Stimulated activated CD8-positive, alpha-beta memory T cell treated with anti-CD3 and anti-CD28 coated beads, Interleukin-2, amount 100 ng/mL, for 1 hour (primary cell): ENCODE measurements at regions not wholly inside any gene's neighbourhood (a gene's known extent, or its start where the extent isn't known, plus 50 kb on each side); places are given as distances from the start of the nearest gene placed in this dataset.

Experiments
- DNase-seq, 2 donors: peaks; one replicate each; pipeline ENCODE4 v3.0.0-alpha.2; 2020; ENCODE audit warnings: low read depth in 2 of 2

DNA sequence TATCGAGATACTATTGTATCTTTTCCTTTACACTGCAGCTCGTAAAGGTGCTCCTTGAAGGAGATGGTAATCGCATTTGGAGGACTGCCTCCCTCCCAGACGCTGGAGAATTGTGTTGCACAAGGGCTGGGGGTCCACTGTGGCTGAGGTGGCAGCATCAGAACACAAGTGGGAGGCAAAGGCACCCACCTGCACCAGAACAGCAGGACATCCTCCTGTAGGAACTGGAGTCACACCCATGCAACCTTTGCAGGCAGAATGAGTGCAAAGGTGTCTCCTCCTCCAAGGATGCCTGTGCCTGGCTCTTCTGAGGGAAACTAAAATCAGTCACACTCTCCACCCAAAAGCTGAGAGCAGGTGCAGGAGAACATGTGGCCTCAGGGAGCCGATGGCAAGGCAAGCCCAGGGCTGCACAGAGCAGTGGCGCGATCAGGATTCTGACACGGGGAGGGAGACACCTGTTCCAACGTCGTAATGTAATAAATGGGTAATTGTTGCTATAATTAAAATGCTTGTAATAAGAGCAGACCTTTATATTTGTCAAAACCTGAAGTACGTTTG lies 1501.4 kb downstream of the TBC1D22A start:
- no peak for DNase-seq

- DNase-seq: no peak
Measured at GRCh38 chr22:48263431-48263765, 1500.9 kb downstream of the TBC1D22A start.

- no peak for DNase-seq
Measured at GRCh38 chr22:48262596-48263430, 1500.4 kb downstream of the TBC1D22A start.

DNA sequence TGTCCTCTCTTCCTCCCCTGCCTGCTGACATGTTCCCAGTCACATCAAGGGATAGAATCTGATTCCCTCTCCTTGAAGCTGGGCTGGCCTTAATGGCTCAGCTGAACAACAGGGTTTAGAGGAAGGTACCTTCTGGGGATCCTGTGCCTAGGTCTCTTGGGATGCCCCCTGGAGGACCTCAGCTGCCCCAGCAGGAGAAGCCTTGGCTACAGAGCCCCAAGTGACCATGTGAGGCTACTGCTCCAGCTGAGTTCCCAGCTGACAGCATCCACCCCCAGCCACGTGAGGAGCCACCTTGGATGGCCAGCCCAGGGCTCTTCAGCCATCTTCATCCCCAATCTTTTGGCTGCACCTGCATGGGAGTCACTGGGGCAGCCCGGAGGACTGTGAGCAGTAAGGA lies 1499.3 kb downstream of the TBC1D22A start:
- no peak for DNase-seq

GRCh38 chr22:48261048-48261621 lies 1498.7 kb downstream of the TBC1D22A start:
- no peak for DNase-seq

DNA sequence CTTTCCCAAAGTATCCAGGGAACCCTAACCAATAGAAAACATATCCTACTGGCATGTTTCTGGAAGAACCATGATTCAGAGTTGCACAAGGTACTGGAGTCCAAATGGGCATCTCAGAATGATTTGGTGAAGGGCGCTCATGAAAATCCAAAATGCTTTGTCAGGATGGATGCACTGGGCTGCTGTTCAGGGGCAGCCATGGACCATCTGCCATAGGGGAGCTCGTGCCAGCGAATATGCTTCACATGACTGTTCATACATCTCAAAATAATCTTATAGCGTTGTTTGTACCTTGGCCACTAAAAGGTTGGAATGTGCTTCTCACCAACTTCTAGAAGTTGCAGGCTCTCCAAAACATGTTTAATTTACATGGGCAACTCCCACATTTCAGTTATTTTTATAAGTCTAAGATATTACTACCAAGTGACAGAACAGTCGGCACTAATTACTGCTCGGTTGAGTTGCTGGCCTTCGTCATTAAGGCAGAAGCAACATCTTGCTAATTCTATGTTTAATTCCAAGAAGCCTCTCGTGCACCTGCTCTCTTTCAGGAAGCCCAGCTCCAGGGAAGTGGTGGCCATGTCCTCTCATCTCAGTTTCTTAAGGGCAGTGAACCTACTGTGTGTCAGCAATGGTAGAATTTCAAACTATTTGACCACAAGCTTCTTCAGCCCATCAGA lies 1497.7 kb downstream of the TBC1D22A start:
- no peak for DNase-seq

GRCh38 chr22:48258811-48259210 lies 1496.4 kb downstream of the TBC1D22A start:
- DNase-seq: no peak

DNA sequence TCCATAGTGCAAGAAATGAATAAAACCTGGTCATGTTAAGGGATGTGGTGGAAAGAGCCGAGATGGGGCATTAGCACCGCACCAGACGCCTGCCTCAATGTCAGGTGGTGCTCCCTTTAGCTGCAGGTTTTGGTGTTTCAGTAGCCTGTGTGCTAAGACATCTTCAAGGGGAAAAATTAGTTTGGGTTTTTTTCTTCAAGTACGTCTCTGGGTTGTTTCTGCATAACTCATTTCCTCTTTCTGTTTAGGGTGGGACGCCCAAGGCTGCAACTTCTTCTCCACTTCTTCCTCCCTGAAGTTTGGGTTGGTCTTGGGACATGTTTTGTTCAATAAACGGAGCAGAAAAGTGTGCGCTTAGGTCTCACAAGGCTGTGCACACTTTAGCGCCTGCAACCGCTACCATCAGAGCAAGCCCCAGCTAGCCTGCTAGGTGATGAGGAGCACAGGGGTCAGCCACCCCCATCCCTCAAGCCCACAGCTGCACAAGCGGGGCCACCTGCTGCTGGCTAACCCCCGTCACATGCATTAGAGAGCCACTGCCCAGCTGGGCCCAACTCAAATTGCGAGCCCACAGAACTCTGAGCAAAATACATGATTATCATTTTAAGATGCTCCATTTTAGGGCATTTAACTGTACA lies 1495.7 kb downstream of the TBC1D22A start:
- no peak for DNase-seq

DNA sequence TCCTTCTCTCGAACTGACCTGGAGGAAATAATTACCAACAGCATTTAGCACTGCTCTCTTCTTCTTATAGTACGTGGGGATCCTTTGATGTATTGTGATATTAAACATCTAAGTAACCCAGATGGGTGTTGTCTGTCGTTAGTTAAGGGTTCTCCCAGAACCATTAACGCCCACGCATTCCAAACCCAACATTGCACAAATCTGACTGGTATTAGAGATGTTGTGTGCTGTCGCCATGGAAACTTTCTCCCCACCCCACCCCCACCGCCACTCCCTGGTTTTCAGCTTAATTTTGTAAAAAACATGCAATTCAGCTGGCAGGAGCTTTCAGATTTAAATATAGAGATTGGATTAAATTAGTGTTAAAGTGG lies 1495.2 kb downstream of the TBC1D22A start:
- no peak for DNase-seq

DNA sequence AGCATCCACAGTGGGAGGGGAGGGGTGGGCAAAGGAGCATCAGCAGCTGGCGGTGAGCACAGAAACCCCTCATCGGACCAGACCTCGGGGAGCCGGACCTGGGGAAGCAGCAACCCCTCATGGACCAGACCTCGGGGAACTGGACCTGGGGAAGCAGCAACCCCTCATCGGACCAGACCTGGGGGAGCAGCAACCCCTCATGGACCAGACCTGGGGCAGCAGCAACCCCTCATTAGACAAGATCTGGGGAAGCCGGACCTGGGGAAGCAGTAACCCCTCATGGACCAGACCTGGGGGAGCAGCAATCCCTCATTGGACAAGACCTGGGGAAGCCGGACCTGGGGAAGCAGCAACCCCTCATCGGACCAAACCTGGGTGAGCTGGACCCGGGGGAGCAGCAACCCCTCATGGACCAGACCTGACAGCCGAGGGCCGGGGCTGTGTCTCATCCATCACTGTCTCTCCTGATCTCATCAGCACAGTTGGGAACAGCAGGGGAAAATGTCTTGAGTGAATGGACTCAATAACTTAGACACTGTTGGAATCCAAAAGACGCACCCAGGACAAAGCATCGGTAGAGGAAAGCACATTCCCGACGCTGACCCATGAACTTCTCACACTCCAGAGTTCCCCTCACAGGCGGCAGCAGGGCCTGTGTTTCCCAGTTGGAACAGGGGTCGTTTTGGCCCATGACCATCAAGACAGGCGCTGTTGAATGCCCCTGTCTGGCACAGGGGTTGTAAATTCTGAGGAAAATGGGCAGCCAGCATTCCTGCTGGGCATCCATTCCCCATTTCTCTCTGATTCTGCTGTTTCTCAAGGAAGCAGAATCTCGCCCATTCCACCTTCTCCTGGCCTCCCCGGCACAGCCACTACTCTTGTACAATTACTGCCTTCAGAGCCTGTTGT lies 1494.6 kb downstream of the TBC1D22A start:
- DNase-seq: no peak

- no peak for DNase-seq
Measured at GRCh38 chr22:48256041-48256739, 1493.7 kb downstream of the TBC1D22A start.

GRCh38 chr22:48254311-48254873 lies 1491.9 kb downstream of the TBC1D22A start:
- DNase-seq: no peak

- no peak for DNase-seq
Measured at GRCh38 chr22:48253573-48253972, 1491.1 kb downstream of the TBC1D22A start.

DNA sequence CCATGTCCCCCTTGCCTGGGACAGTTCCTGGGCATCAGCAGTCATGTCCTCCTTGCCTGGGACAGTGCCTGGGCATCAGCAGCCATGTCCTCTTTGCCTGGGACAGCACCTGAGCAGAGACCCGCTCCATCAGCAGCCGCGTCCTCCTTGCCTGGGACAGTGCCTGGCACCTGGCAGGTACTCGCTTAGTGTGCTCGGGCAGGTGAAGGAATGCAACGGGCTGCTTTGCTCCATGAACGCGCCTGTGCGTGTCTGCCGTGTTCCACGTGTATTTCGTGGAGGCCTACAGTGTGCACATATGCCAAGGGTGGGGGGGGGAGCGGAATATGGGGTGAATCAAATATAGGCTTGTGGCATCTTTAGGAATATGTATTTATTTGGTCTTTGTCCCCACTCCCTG lies 1490.7 kb downstream of the TBC1D22A start:
- no peak for DNase-seq

DNA sequence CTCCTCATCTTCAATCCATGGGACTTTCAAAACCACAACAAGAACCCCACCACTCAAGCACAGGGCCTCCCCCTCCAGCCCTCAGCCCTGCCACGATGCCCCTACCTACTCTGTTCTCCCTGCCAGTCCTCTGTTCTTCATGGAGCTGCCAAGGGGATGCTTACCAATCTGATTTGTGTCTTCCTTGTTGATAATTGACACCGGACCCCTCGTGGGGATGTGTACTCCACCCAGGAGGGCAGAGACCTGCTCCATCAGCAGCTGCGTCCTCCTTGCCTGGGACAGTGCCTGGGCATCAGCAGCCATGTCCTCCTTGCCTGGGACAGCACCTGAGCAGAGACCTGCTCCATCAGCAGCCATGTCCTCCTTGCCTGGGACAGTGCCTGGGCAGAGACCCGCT lies 1489.2 kb downstream of the TBC1D22A start:
- no peak for DNase-seq

DNA sequence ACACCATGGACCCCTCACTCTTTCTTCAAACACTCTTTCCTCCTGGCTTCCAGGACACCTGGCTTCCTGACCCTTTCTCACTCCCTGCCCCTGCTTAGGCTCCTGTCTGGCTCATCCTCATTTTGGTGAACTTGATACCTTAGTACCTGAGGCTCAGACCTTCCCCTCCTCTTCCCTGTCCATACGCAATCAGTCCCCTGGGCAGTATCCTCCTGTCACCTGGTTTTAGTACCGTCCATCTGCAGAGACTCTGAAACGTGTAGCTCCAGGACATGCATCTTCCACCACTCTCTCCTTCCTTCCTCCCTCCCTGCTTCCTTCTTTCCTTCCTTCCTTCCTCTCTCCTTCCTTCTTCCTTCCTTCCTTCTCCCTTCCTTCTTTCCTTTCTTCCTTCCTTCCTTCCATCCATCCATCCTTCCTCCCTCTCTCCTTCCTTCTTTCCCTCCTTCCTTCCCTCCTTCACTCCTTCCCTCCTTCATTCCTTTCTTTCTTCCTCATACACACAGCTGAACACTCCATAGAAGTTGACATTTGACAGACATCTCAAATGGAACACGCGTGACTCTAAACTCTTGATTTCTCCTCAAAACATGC lies 1488.6 kb downstream of the TBC1D22A start:
- no peak for DNase-seq

DNA sequence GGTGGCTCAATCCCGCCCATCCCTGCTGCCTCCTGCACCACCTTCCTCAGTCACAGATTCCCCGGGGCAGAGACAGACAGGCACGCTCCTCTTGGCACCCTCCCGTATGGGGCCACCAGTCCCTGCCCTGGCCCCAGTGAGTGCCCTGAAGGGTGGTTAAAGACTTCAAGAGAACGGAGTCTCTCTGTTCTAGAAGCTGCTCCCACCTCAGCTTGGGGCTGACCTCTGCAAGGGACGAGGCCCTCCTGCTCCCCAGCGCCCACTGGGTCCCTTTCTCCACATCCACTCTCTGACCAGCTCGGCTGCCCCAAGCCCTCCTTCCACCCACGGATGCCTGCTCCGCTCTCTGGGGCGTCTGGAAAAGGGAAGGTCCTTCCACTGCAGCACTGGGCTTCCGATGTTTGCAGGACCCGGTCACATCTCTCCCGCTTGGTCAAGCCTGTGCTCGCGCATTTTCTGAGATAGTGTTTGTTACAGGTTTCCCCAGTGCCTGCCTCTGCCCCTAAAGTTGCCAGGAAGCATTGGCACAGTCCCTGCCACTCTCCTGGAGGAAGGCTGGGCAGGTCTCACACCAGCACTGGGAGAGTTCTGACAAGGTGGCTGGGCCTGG lies 1487.9 kb downstream of the TBC1D22A start:
- DNase-seq: no peak

GRCh38 chr22:48249713-48250268 lies 1487.3 kb downstream of the TBC1D22A start:
- DNase-seq: no peak

DNA sequence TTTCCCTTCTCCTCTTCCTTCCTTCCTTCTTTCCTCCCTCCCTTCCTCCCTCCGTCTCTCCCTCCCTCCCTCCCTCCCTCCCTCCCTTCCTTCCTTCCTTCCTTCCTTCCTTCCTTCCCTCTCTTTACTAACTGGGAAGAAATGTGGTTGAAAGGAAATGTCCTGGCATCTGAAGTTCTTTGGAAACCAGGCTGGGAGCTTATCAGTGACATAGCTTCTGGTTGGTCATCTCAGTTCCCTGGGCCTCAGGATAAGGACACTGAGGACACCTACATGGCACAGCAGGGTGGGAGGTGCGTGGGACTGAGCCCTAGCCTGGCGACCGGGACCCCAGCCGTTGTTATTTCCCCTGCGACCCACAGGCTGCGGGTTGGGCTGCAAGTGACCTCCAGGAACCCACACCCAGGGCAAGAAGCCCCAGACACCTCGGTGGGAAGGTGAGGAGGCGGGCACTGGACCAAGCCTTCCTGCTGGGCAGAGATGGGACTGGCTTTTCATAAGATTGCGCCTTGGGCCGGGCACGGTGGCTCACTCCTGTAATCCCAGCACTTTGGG lies 1486.5 kb downstream of the TBC1D22A start:
- DNase-seq: no peak
